Neural cell (in vitro differentiated cells): ENCODE measurements at regions not wholly inside any gene's neighbourhood (a gene's known extent, or its start where the extent isn't known, plus 50 kb on each side); places are given as distances from the start of the nearest gene placed in this dataset.

Experiments
- RAD21 ChIP-seq: fragments of 450-650 bp; conservative IDR thresholded peaks from 2 replicates; pipeline ENCODE4 v1.6.1; 2014; ENCODE audit warnings: antibody characterized with exemption, mild to moderate bottlenecking, moderate library complexity
- TAF1 ChIP-seq: IDR thresholded peaks from 2 replicates; pipeline ENCODE4 v1.6.1; 2012; ENCODE audit warnings: low read depth
- TF ChIP-seq, protein P1 (sequence below): fragments of 450-650 bp; IDR thresholded peaks from 2 replicates; pipeline ENCODE4 v1.5.1; 2014; ENCODE audit warnings: antibody characterized with exemption, mild to moderate bottlenecking, moderate library complexity; ENCODE audit not compliant: poor library complexity, severe bottlenecking

DNA sequence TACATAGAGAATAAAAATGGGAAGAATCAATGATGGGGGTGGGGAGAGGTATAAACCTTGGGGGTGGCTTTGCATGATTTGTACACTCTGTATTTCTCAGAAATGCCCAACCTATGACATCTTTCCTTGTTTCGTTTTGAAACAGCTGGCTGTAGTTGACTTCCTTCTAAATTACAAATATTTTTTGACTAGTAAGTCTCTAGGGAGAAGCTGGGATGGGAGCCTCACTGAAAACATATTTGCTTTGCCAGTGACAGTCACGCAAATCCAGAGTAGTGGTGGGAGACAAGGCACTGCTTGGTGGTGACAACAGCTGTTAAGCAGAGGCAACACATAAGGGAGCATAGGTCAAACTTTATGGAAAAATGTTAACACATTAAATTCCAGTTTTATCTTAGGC lies 440.5 kb downstream of the SEMA3D start:
- TF ChIP-seq, protein P1, sequence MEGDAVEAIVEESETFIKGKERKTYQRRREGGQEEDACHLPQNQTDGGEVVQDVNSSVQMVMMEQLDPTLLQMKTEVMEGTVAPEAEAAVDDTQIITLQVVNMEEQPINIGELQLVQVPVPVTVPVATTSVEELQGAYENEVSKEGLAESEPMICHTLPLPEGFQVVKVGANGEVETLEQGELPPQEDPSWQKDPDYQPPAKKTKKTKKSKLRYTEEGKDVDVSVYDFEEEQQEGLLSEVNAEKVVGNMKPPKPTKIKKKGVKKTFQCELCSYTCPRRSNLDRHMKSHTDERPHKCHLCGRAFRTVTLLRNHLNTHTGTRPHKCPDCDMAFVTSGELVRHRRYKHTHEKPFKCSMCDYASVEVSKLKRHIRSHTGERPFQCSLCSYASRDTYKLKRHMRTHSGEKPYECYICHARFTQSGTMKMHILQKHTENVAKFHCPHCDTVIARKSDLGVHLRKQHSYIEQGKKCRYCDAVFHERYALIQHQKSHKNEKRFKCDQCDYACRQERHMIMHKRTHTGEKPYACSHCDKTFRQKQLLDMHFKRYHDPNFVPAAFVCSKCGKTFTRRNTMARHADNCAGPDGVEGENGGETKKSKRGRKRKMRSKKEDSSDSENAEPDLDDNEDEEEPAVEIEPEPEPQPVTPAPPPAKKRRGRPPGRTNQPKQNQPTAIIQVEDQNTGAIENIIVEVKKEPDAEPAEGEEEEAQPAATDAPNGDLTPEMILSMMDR, result no peak
- TF ChIP-seq TAF1 (no peak), RAD21 (no peak)
